GM12864 (cell line): ENCODE measurements at regions not wholly inside any gene's neighbourhood (a gene's known extent, or its start where the extent isn't known, plus 50 kb on each side); places are given as distances from the start of the nearest gene placed in this dataset.
"Not testable (repeated sequence)": the region's sequence is repeated elsewhere in the genome, so short reads cannot be mapped to it uniquely, and the experiment has no call there.

ENCODE experiments used
- DNase-seq: peaks from one replicate; pipeline ENCODE4 v3.0.0-alpha.2; 2011; ENCODE audit warnings: low read depth
- H3K4me3 ChIP-seq: 2 replicates; pipeline ENCODE4 v1.5.1; 2011; ENCODE audit warnings: mild to moderate bottlenecking, low read depth, low read length, control low read depth
- CTCF ChIP-seq: IDR thresholded peaks from 2 replicates; pipeline ENCODE4 v1.5.1; 2011; ENCODE audit warnings: low read depth, mild to moderate bottlenecking, moderate library complexity, low read length, control low read depth, inconsistent platforms; ENCODE audit errors: missing control alignments

GRCh38 chr5:111834926-111835599 lies 78.1 kb upstream of the NREP start:
- no peak for TF ChIP-seq CTCF
- no peak overlapping the region for H3K4me3 ChIP-seq
- DNase-seq, result no peak

- no peak for DNase-seq
- TF ChIP-seq CTCF, result no peak
- no peak overlapping the region for H3K4me3 ChIP-seq
Measured at GRCh38 chr5:111830333-111830732, 73.3 kb upstream of the NREP start.

- no peak for DNase-seq
- H3K4me3 ChIP-seq, result no peak overlapping the region
- no peak for TF ChIP-seq CTCF
Measured at GRCh38 chr5:111829701-111830100, 72.7 kb upstream of the NREP start.

GRCh38 chr5:111826064-111826463 lies 69.1 kb upstream of the NREP start:
- no peak for TF ChIP-seq CTCF
- no peak for DNase-seq
- no peak overlapping the region for H3K4me3 ChIP-seq

GRCh38 chr5:111820072-111820471 lies 63.1 kb upstream of the NREP start:
- DNase-seq, result no peak
- H3K4me3 ChIP-seq, result no peak overlapping the region
- no peak for TF ChIP-seq CTCF

- not testable (repeated sequence) for H3K4me3 ChIP-seq, DNase-seq
Measured at GRCh38 chr5:111819028-111819427, 62.0 kb upstream of the NREP start.

GRCh38 chr5:111813537-111813936 lies 56.5 kb upstream of the NREP start:
- no peak for DNase-seq
- no peak for TF ChIP-seq CTCF
- no peak overlapping the region for H3K4me3 ChIP-seq
